GM21576 (cell line): ENCODE measurements at regions not wholly inside any gene's neighbourhood (a gene's known extent, or its start where the extent isn't known, plus 50 kb on each side); places are given as distances from the start of the nearest gene placed in this dataset.

Experiments used
- ATAC-seq: cut with Tn5 transposase; IDR thresholded peaks from one replicate; pipeline ENCODE4 v1.9.1; 2021; ENCODE audit warnings: mild to moderate bottlenecking, moderate library complexity; ENCODE audit not compliant: unreplicated experiment

GRCh38 chr2:121038431-121038830 is 246.6 kb downstream of the TFCP2L1 start:
- ATAC-seq: no peak

GRCh38 chr2:121038891-121039616 is 245.9 kb downstream of the TFCP2L1 start:
- ATAC-seq: no peak

GRCh38 chr2:121039679-121040078 is 245.3 kb downstream of the TFCP2L1 start:
- no peak for ATAC-seq

GRCh38 chr2:121041516-121041915 is 243.5 kb downstream of the TFCP2L1 start:
- ATAC-seq: no peak

- no peak for ATAC-seq
These were observed 241.8 kb downstream of the TFCP2L1 start for GRCh38 chr2:121043061-121043826.

GRCh38 chr2:121043827-121044222 is 241.2 kb downstream of the TFCP2L1 start:
- no peak for ATAC-seq

- no peak for ATAC-seq
These were observed 240.6 kb downstream of the TFCP2L1 start for GRCh38 chr2:121044412-121044811.

- no peak for ATAC-seq
These were observed 239.8 kb downstream of the TFCP2L1 start for GRCh38 chr2:121045245-121045644.

- no peak for ATAC-seq
These were observed 238.7 kb downstream of the TFCP2L1 start for GRCh38 chr2:121046335-121046734.

- no peak for ATAC-seq
These were observed 237.6 kb downstream of the TFCP2L1 start for GRCh38 chr2:121047383-121047782.

- ATAC-seq: no peak
These were observed 235.9 kb downstream of the TFCP2L1 start for GRCh38 chr2:121049131-121049530.

GRCh38 chr2:121049950-121050585 is 234.9 kb downstream of the TFCP2L1 start:
- ATAC-seq: no peak

GRCh38 chr2:121051311-121051710 is 233.7 kb downstream of the TFCP2L1 start:
- ATAC-seq: no peak

GRCh38 chr2:121052023-121052422 is 233.0 kb downstream of the TFCP2L1 start:
- no peak for ATAC-seq

- ATAC-seq: no peak
These were observed 232.5 kb downstream of the TFCP2L1 start for GRCh38 chr2:121052521-121052920.

GRCh38 chr2:121055088-121055487 is 229.9 kb downstream of the TFCP2L1 start:
- no peak for ATAC-seq

- no peak for ATAC-seq
These were observed 229.5 kb downstream of the TFCP2L1 start for GRCh38 chr2:121055501-121055900.

GRCh38 chr2:121058852-121059558 is 226.0 kb downstream of the TFCP2L1 start:
- ATAC-seq: no peak

GRCh38 chr2:121059651-121060649 is 225.1 kb downstream of the TFCP2L1 start:
- no peak for ATAC-seq

GRCh38 chr2:121061633-121062032 is 223.4 kb downstream of the TFCP2L1 start:
- no peak for ATAC-seq
